ENCODE measurements at regions not wholly inside any gene's neighbourhood (a gene's known extent, or its start where the extent isn't known, plus 50 kb on each side); places are given as distances from the start of the nearest gene placed in this dataset.

DNA sequence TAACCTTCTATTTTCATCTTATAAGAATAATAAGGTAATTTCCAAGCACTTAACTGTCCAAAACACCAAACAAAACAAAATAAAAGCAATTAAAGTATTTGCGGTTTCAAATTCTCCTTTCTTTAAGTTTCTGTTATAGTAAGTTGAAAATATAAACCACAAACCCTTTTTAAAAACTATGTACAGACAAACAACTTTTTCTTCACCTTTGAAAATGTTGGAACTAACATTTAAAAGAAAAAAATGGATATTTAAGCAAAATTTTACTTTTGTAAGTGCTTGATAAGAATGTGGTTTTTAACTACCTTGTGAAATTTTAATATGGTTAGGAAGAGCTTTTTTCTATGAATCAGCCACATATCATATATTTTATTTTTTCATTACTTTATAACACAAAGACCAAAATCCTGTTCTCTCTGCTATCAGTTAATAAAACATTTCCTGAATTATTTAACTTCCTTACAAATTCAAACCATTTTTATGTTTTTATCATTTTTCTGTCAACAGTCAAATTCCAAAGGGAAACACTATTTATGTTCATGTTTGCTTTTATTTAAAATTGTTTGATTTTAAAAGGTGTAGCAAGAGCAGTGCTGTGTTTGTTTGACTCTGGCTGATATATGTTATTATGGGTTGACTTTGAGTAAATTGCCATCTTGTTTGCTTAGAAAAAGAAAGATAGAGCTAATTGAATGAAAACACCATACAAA, 554.1 kb upstream of the KLHL1 start:
- Histone ChIP-seq H3K79me2 (ENCODE audit: insufficient read depth, low read length) (no peaks in the 10 kb centered on the region), H2AFZ (ENCODE audit: low read length) (no peak overlapping the region), H3K9me3 (ENCODE audit: low read depth, low read length) (no peaks in the 10 kb centered on the region), H3K4me1 (ENCODE audit: insufficient read depth, low read length) (no peaks in the 10 kb centered on the region), H4K20me1 (ENCODE audit: insufficient read depth, low read length) (no peaks in the 10 kb centered on the region), H3K4me3 (ENCODE audit: insufficient read depth, low read length) (no peak overlapping the region), H3K36me3 (ENCODE audit: insufficient read depth, low read length) (no peaks in the 10 kb centered on the region), H3K27ac (ENCODE audit: low read depth, low read length) (no peak overlapping the region), H3K27me3 (ENCODE audit: insufficient read depth, low read length) (no peaks in the 10 kb centered on the region), H3K4me2 (ENCODE audit: insufficient read depth, low read length) (no peak overlapping the region)
- no peak for DNase-seq (ENCODE audit: insufficient read length, low spot score, missing footprints)
- TF ChIP-seq, protein P1, sequence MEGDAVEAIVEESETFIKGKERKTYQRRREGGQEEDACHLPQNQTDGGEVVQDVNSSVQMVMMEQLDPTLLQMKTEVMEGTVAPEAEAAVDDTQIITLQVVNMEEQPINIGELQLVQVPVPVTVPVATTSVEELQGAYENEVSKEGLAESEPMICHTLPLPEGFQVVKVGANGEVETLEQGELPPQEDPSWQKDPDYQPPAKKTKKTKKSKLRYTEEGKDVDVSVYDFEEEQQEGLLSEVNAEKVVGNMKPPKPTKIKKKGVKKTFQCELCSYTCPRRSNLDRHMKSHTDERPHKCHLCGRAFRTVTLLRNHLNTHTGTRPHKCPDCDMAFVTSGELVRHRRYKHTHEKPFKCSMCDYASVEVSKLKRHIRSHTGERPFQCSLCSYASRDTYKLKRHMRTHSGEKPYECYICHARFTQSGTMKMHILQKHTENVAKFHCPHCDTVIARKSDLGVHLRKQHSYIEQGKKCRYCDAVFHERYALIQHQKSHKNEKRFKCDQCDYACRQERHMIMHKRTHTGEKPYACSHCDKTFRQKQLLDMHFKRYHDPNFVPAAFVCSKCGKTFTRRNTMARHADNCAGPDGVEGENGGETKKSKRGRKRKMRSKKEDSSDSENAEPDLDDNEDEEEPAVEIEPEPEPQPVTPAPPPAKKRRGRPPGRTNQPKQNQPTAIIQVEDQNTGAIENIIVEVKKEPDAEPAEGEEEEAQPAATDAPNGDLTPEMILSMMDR (IDR thresholded peaks at IDR 0.05; ENCODE audit: extremely low read depth, low read depth, low read length), result no peak

DNA sequence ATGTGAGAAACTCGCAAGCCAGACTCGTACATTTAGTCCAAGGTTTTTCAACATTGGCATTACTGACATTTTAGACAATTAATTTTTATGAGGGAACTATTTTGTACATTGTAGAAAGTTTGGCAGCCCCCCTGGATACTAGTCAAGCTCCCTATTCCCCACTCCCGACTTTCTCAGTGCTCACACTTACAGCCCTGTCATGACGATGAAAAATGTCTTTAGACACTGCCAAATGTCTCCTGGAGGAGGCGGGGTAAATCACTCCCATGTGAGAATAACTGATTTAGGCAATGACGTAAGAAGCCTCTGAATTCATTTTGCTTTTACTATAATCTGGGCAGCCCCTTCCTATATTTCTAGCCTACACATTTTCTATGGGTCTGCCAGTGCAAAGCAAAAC, 535.8 kb upstream of the KLHL1 start:
- H3K27ac ChIP-seq (ENCODE audit: low read depth, low read length), result no peak overlapping the region
- no peaks in the 10 kb centered on the region for H3K36me3 ChIP-seq (ENCODE audit: insufficient read depth, low read length)
- DNase-seq (ENCODE audit: insufficient read length, low spot score, missing footprints), result no peak
- no peaks in the 10 kb centered on the region for H3K9me3 ChIP-seq (ENCODE audit: low read depth, low read length)
- no peak overlapping the region for H3K4me3 ChIP-seq (ENCODE audit: insufficient read depth, low read length)
- no peaks in the 10 kb centered on the region for H4K20me1 ChIP-seq (ENCODE audit: insufficient read depth, low read length)
- no peak overlapping the region for H2AFZ ChIP-seq (ENCODE audit: low read length)
- TF ChIP-seq, protein P1 (IDR thresholded peaks at IDR 0.05; ENCODE audit: extremely low read depth, low read depth, low read length), result no peak
- H3K4me1 ChIP-seq (ENCODE audit: insufficient read depth, low read length), result no peaks in the 10 kb centered on the region
- no peaks in the 10 kb centered on the region for H3K79me2 ChIP-seq (ENCODE audit: insufficient read depth, low read length)
- no peaks in the 10 kb centered on the region for H3K27me3 ChIP-seq (ENCODE audit: insufficient read depth, low read length)
- no peak overlapping the region for H3K4me2 ChIP-seq (ENCODE audit: insufficient read depth, low read length)

DNA sequence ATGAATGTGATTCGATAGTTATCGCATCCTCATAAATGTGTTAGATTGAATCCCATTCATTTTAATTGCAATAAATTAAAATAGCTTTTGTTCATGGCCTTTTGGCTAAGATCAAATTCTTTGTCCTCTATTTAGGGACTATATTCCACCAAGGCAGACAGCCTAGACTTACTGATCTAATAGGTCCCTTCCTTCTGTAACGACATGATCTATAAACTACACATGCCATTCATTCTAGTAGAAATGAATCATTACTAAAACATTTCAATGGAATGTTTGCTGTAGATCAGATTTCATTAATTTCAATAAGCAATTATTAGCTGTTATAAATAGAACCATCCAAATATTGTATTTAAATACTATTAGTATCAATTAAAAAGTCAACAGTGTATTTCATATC, 526.6 kb upstream of the KLHL1 start:
- no peaks in the 10 kb centered on the region for H3K36me3 ChIP-seq (ENCODE audit: insufficient read depth, low read length)
- no peaks in the 10 kb centered on the region for H3K4me1 ChIP-seq (ENCODE audit: insufficient read depth, low read length)
- H3K27ac ChIP-seq (ENCODE audit: low read depth, low read length), result no peak overlapping the region
- H2AFZ ChIP-seq (ENCODE audit: low read length), result no peak overlapping the region
- no peak overlapping the region for H3K4me3 ChIP-seq (ENCODE audit: insufficient read depth, low read length)
- H3K4me2 ChIP-seq (ENCODE audit: insufficient read depth, low read length), result no peak overlapping the region
- TF ChIP-seq, protein P1 (IDR thresholded peaks at IDR 0.05; ENCODE audit: extremely low read depth, low read depth, low read length), result no peak
- H4K20me1 ChIP-seq (ENCODE audit: insufficient read depth, low read length), result no peaks in the 10 kb centered on the region
- no peaks in the 10 kb centered on the region for H3K9me3 ChIP-seq (ENCODE audit: low read depth, low read length)
- H3K79me2 ChIP-seq (ENCODE audit: insufficient read depth, low read length), result no peaks in the 10 kb centered on the region
- no peaks in the 10 kb centered on the region for H3K27me3 ChIP-seq (ENCODE audit: insufficient read depth, low read length)
- DNase-seq (ENCODE audit: insufficient read length, low spot score, missing footprints), result no peak

DNA sequence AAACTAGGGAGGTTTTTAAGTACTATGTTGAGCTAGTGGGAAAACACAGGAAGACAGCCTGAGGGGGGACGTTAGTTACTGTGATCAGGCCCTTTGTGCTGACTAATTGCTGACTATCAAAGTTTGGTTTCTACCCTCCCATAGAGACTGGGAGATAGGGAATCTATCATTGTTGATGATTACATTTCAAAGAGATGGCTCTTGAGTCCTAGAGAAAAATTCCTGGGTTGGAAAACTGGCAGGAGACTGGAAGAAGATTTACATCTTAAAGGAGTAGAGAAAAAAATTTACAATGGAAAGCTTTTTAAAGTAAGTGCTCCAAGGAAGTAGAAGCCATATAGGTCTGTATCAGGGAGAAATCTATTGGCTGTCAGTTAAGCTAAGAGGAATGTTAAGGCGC, 522.0 kb upstream of the KLHL1 start:
- no peak for DNase-seq (ENCODE audit: insufficient read length, low spot score, missing footprints)
- H2AFZ ChIP-seq (ENCODE audit: low read length), result no peak overlapping the region
- H3K9me3 ChIP-seq (ENCODE audit: low read depth, low read length), result no peaks in the 10 kb centered on the region
- no peak overlapping the region for H3K4me2 ChIP-seq (ENCODE audit: insufficient read depth, low read length)
- no peaks in the 10 kb centered on the region for H3K79me2 ChIP-seq (ENCODE audit: insufficient read depth, low read length)
- no peaks in the 10 kb centered on the region for H3K27me3 ChIP-seq (ENCODE audit: insufficient read depth, low read length)
- no peaks in the 10 kb centered on the region for H4K20me1 ChIP-seq (ENCODE audit: insufficient read depth, low read length)
- H3K27ac ChIP-seq (ENCODE audit: low read depth, low read length), result no peak overlapping the region
- TF ChIP-seq, protein P1 (IDR thresholded peaks at IDR 0.05; ENCODE audit: extremely low read depth, low read depth, low read length), result no peak
- H3K36me3 ChIP-seq (ENCODE audit: insufficient read depth, low read length), result no peaks in the 10 kb centered on the region
- H3K4me1 ChIP-seq (ENCODE audit: insufficient read depth, low read length), result no peaks in the 10 kb centered on the region
- H3K4me3 ChIP-seq (ENCODE audit: insufficient read depth, low read length), result no peak overlapping the region

Measured in osteoblast (primary cell).